H1 (cell line): ENCODE measurements at regions not wholly inside any gene's neighbourhood (a gene's known extent, or its start where the extent isn't known, plus 50 kb on each side); places are given as distances from the start of the nearest gene placed in this dataset.
A peak's percentile ranks its signal among the peaks of the same experiment; 100 is the strongest.

Source experiments
- CTCF ChIA-PET: fragments of 300-600 bp; sonication (Branson Sonifier 250); formaldehyde crosslinking; loops from one replicate; lab custom pipeline; 2021; ENCODE audit not compliant: partially characterized antibody; lab: Charles Lee
- POLR2A ChIA-PET: fragments of 300-600 bp; sonication (Branson Sonifier 250); formaldehyde crosslinking; loops from one replicate; lab custom pipeline; 2021; ENCODE audit warnings: inconsistent platforms; ENCODE audit not compliant: partially characterized antibody; lab: Charles Lee
- DNase-seq, 2 experiments: peaks; one replicate each; pipeline versions ENCODE4 v3.0.0 to v3.0.0-alpha.2; 2010 to 2022; ENCODE audit warnings: low spot score in 2 of 2, low read depth in 1 of 2, mixed read lengths in 1 of 2
- FAIRE-seq: peaks from 2 replicates; lab custom pipeline; 2011; peaks lifted over from hg19 to GRCh38; lab: Jason Lieb, UNC
- H2AFZ ChIP-seq: 2 replicates; pipeline ENCODE4 v1.8.1; 2012; ENCODE audit warnings: low read length, inconsistent platforms
- H2AK5ac ChIP-seq: 2 replicates; pipeline ENCODE4 v1.6.1; 2013; ENCODE audit warnings: low read depth, low read length
- H2BK120ac ChIP-seq: replicated peaks from 2 replicates; pipeline ENCODE3; 2013; ENCODE audit warnings: low read depth, low read length, inconsistent platforms
- H2BK12ac ChIP-seq: 2 replicates; pipeline ENCODE4 v1.6.1; 2013; ENCODE audit warnings: low read depth, low read length
- H2BK15ac ChIP-seq: 2 replicates; pipeline ENCODE4 v1.6.1; 2013; ENCODE audit warnings: low read length
- H2BK20ac ChIP-seq: 2 replicates; pipeline ENCODE4 v1.6.1; 2013; ENCODE audit warnings: low read length
- H2BK5ac ChIP-seq: 2 replicates; pipeline ENCODE4 v1.6.1; 2013; ENCODE audit warnings: low read depth, low read length
- H3K14ac ChIP-seq: 2 replicates; pipeline ENCODE4 v1.6.1; 2013; ENCODE audit warnings: inconsistent platforms; ENCODE audit not compliant: insufficient read length
- H3K18ac ChIP-seq: 2 replicates; pipeline ENCODE4 v1.6.1; 2013; ENCODE audit warnings: low read length; ENCODE audit errors: extremely low read depth
- H3K23ac ChIP-seq: 2 replicates; pipeline ENCODE4 v1.6.1; 2013; ENCODE audit warnings: inconsistent platforms; ENCODE audit not compliant: insufficient read length
- H3K23me2 ChIP-seq: 2 replicates; pipeline ENCODE4 v1.6.1; 2013; ENCODE audit warnings: low read depth, low read length
- H3K27ac ChIP-seq: 2 replicates; pipeline ENCODE4 v1.6.1; 2011; ENCODE audit warnings: low read depth, low read length, inconsistent platforms
- H3K27me3 ChIP-seq, 4 experiments: replicated peaks in 1 of 4; 1 replicate in 1 of 4; 2 replicates in 3 of 4; pipeline versions ENCODE4 v1.6.1 to v1.8.1; 2011 to 2013; ENCODE audit warnings: low read length in 3 of 4, mild to moderate bottlenecking in 3 of 4, inconsistent platforms in 2 of 4, mixed read lengths in 2 of 4, moderate library complexity in 1 of 4; ENCODE audit not compliant: control insufficient read depth in 3 of 4, insufficient read depth in 3 of 4; ENCODE audit errors: extremely low read depth in 1 of 4
- H3K36me3 ChIP-seq, 4 experiments: 2 replicates each; pipeline versions ENCODE4 v1.6.1 to v1.8.1; 2011 to 2013; ENCODE audit warnings: mild to moderate bottlenecking in 4 of 4, low read length in 3 of 4, moderate library complexity in 2 of 4, control low read depth in 1 of 4, inconsistent platforms in 1 of 4; ENCODE audit not compliant: insufficient read depth in 4 of 4, control insufficient read depth in 2 of 4
- H3K4ac ChIP-seq: replicated peaks from 2 replicates; pipeline ENCODE3; 2013; ENCODE audit warnings: low read length, low read depth, mixed read lengths, inconsistent platforms; ENCODE audit not compliant: insufficient read length
- H3K4me1 ChIP-seq, 4 experiments: replicated peaks in 1 of 4; 1 replicate in 1 of 4; 2 replicates in 3 of 4; pipeline versions ENCODE4 v1.6.1 to v1.8.1; 2011 to 2013; ENCODE audit warnings: low read length in 3 of 4, inconsistent platforms in 2 of 4, mixed read lengths in 1 of 4; ENCODE audit not compliant: insufficient read depth in 4 of 4, control insufficient read depth in 3 of 4
- H3K4me2 ChIP-seq, 2 experiments: 2 replicates each; pipeline versions ENCODE4 v1.6.1 to v1.8.1; 2011 to 2013; ENCODE audit warnings: low read depth in 2 of 2, low read length in 2 of 2, control low read depth in 1 of 2, inconsistent platforms in 1 of 2, mild to moderate bottlenecking in 1 of 2; ENCODE audit not compliant: insufficient read depth in 1 of 2
- H3K4me3 ChIP-seq, 4 experiments: fragments of 200-600, 300-600 bp in 1 of 4; sonication (generic), shearing (Covaris generic), sonication (Bioruptor Twin) in 1 of 4; 2 replicates each; pipeline versions ENCODE4 v1.5.1 to v1.8.1; 2011 to 2016; ENCODE audit warnings: low read length in 4 of 4, low read depth in 3 of 4, control low read depth in 2 of 4, inconsistent platforms in 2 of 4, mild to moderate bottlenecking in 2 of 4, mixed read lengths in 1 of 4, moderate library complexity in 1 of 4; ENCODE audit not compliant: insufficient read depth in 2 of 4; ENCODE audit errors: extremely low read depth in 1 of 4
- H3K56ac ChIP-seq: replicated peaks from 2 replicates; pipeline ENCODE3; 2013; ENCODE audit warnings: low read depth, mild to moderate bottlenecking, mixed read lengths, low read length, inconsistent platforms; ENCODE audit not compliant: insufficient read length
- H3K79me1 ChIP-seq: 2 replicates; pipeline ENCODE4 v1.6.1; 2013; ENCODE audit warnings: low read depth, low read length, control low read depth
- H3K79me2 ChIP-seq, 2 experiments: 2 replicates each; pipeline versions ENCODE4 v1.6.1 to v1.8.1; 2012 to 2013; ENCODE audit warnings: low read length in 2 of 2, mild to moderate bottlenecking in 2 of 2, inconsistent platforms in 1 of 2; ENCODE audit not compliant: insufficient read depth in 2 of 2, control insufficient read depth in 1 of 2
- H3K9ac ChIP-seq, 4 experiments: replicated peaks in 1 of 4; 1 replicate in 1 of 4; 2 replicates in 3 of 4; pipeline versions ENCODE4 v1.6.1 to v1.8.1; 2011 to 2013; ENCODE audit warnings: low read depth in 3 of 4, low read length in 3 of 4, control low read depth in 2 of 4, mild to moderate bottlenecking in 2 of 4, moderate library complexity in 2 of 4, inconsistent platforms in 1 of 4; ENCODE audit errors: extremely low read depth in 1 of 4
- H3K9me3 ChIP-seq, 2 experiments: 2 replicates each; pipeline versions ENCODE4 v1.6.1 to v1.8.1; 2012 to 2013; ENCODE audit warnings: mild to moderate bottlenecking in 2 of 2, moderate library complexity in 2 of 2, control low read depth in 1 of 2, inconsistent platforms in 1 of 2, low read depth in 1 of 2, low read length in 1 of 2, mixed read lengths in 1 of 2; ENCODE audit not compliant: insufficient read depth in 2 of 2
- H4K20me1 ChIP-seq, 2 experiments: replicated peaks in 1 of 2; 2 replicates each; pipeline versions ENCODE3 to v1.8.1; 2011 to 2013; ENCODE audit warnings: inconsistent platforms in 2 of 2, low read length in 2 of 2, mild to moderate bottlenecking in 1 of 2; ENCODE audit not compliant: insufficient read depth in 2 of 2, control insufficient read depth in 1 of 2
- H4K5ac ChIP-seq: 2 replicates; pipeline ENCODE4 v1.6.1; 2013; ENCODE audit warnings: low read length, low read depth, mixed read lengths, inconsistent platforms; ENCODE audit not compliant: insufficient read length
- H4K8ac ChIP-seq: 2 replicates; pipeline ENCODE4 v1.8.0; 2013; ENCODE audit warnings: mild to moderate bottlenecking, moderate library complexity, low read length, inconsistent platforms; ENCODE audit not compliant: insufficient read depth; ENCODE audit errors: extremely low read depth
- H4K91ac ChIP-seq: replicated peaks from 2 replicates; pipeline ENCODE3; 2013; ENCODE audit warnings: low read length, mixed read lengths, inconsistent platforms; ENCODE audit not compliant: insufficient read length
- NANOG ChIP-seq: IDR thresholded peaks from 2 replicates; pipeline ENCODE4 v1.6.1; 2011; ENCODE audit warnings: low read length, low read depth, mild to moderate bottlenecking, inconsistent platforms; ENCODE audit not compliant: insufficient read depth, poor library complexity, severe bottlenecking
- POU5F1 ChIP-seq: IDR thresholded peaks from 2 replicates; pipeline ENCODE4 v1.6.1; 2011; ENCODE audit warnings: low read depth, mild to moderate bottlenecking, low read length, moderate library complexity
- SP1 ChIP-seq: IDR thresholded peaks from 2 replicates; pipeline ENCODE4 v1.6.1; 2011; ENCODE audit warnings: low read depth, low read length
- TEAD4 ChIP-seq: IDR thresholded peaks from 2 replicates; pipeline ENCODE4 v1.6.1; 2012; ENCODE audit warnings: low read depth, low read length, inconsistent platforms, mixed read lengths
- WGBS, 2 experiments: shearing (Covaris generic) in 1 of 2; methylation state at CpG; one replicate each; pipeline versions ENCODE4 v1.1.6 to v1.1.7; 2013 to 2015; ENCODE audit warnings: low lambda C conversion rate in 2 of 2, mixed read lengths in 2 of 2, inconsistent platforms in 1 of 2, low coverage in 1 of 2, missing lambda C conversion rate in 1 of 2; ENCODE audit not compliant: insufficient replicate concordance in 2 of 2, insufficient coverage in 1 of 2, insufficient read length in 1 of 2; ENCODE audit errors: extremely low coverage in 1 of 2, missing lambda C conversion rate in 1 of 2; 5-methylcytosine and 5-hydroxymethylcytosine counted together
- TF ChIP-seq, protein P1 (sequence below): IDR thresholded peaks from 2 replicates; pipeline ENCODE4 v1.6.1; 2011; ENCODE audit warnings: low read depth, mild to moderate bottlenecking, low read length; ENCODE audit not compliant: insufficient read depth

DNA sequence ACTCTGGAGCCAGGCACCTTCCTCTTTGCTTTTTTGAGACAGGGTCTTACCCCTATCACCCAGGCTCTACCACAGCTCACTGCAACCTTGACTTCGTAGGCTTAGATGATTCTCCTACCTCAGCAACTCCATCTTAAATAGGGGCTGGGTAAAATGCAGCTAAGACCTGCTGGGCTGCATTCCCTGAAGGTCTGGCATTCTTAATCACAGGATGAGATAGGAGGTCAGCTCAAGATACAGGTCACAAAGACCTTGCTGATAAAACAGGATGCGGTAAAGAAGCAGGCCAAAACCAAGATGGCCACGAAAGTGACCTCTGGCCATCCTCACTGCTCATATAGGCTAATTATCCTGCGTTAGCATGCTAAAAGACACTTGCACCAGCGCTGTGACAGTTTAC is 770.8 kb upstream of the PRKX start:
- Histone ChIP-seq H3K18ac (no peak overlapping the region), H2BK5ac (no peak overlapping the region), H4K5ac (no peak overlapping the region), H2BK120ac (no peak overlapping the region), H3K4me2 (0 out of 4 replicates have a peak overlapping the region, but pooled peaks of 1 of the 2 experiments have one; percentile 2), H3K4ac (no peak overlapping the region), H3K56ac (no peak overlapping the region), H4K8ac (no peak overlapping the region), H3K14ac (no peak overlapping the region), H3K9me3 (no peaks in the 10 kb centered on the region), H3K79me2 (no peaks in the 10 kb centered on the region), H4K20me1 (no peaks in the 10 kb centered on the region), H3K4me1 (no peaks in the 10 kb centered on the region), H3K4me3 (no peak overlapping the region), H2AK5ac (no peak overlapping the region), H2BK15ac (no peak overlapping the region), H3K27me3 (no peaks in the 10 kb centered on the region), H2BK12ac (no peak overlapping the region), H2BK20ac (no peak overlapping the region), H2AFZ (no peak overlapping the region), H3K27ac (no peak overlapping the region), H3K36me3 (no peaks in the 10 kb centered on the region; a peak in 1 of 8 replicates), H3K23me2 (no peaks in the 10 kb centered on the region), H3K9ac (no peak overlapping the region), H3K23ac (no peak overlapping the region), H3K79me1 (no peaks in the 10 kb centered on the region), H4K91ac (no peak overlapping the region)
- 71% methylated on average over 1 of the region's 5 CpGs; no CpG with 5 or more reads in 1 of the 2 experiments for WGBS, 2 experiments
- TF ChIP-seq TEAD4 (0 out of 2 replicates have a peak, but pooled peaks have one; percentile 49), POU5F1 (no peak), NANOG (no peak), SP1 (0 out of 2 replicates have a peak, but pooled peaks have one; percentile 14)
- TF ChIP-seq, protein P1, sequence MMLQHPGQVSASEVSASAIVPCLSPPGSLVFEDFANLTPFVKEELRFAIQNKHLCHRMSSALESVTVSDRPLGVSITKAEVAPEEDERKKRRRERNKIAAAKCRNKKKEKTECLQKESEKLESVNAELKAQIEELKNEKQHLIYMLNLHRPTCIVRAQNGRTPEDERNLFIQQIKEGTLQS: no peak
- FAIRE-seq (no peak), DNase-seq (no peak)
- ChIA-PET CTCF (no interaction called here), POLR2A (no interaction called here)
